Spleen (tissue), 7 donors: ENCODE measurements at regions not wholly inside any gene's neighbourhood (a gene's known extent, or its start where the extent isn't known, plus 50 kb on each side); places are given as distances from the start of the nearest gene placed in this dataset.

Source experiments
- CTCF ChIP-seq, 11 experiments: fragments of 200-600 bp in 7 of 11; fragments of 450-650 bp in 4 of 11; sonication (generic) in 4 of 11; IDR thresholded peaks in 8 of 11; conservative IDR thresholded peaks in 3 of 11; 1 replicate in 7 of 11; 2 replicates in 4 of 11; pipeline versions ENCODE4 v1.4.0 to v1.8.0; 2016 to 2021; ENCODE audit warnings: antibody characterized with exemption in 11 of 11, inconsistent platforms in 4 of 11, mild to moderate bottlenecking in 1 of 11
- POLR2A ChIP-seq, 3 donors: fragments of 450-650 bp; IDR thresholded peaks; one replicate each; pipeline ENCODE4 v1.5.1; 2017; ENCODE audit warnings: antibody characterized with exemption in 3 of 3, mild to moderate bottlenecking in 1 of 3
- donor health status: DM: no; HTN: no; CAD: no; lungs with moderate emphysema.
- donor health status: DM: no; HTN: no; CAD: no.
- donor health status: DM: no; HTN: no; CAD: no.

GRCh38 chr13:58583966-58584365 is 952.4 kb downstream of the PCDH17 start:
- TF ChIP-seq CTCF (IDR thresholded peaks at IDR 0.05 in 8 of 11, conservative IDR thresholded peaks at IDR 0.05 in 3 of 11) (no peak), POLR2A (IDR thresholded peaks at IDR 0.05) (no peak)
